ENCODE measurements at regions not wholly inside any gene's neighbourhood (a gene's known extent, or its start where the extent isn't known, plus 50 kb on each side); places are given as distances from the start of the nearest gene placed in this dataset.
A peak's percentile ranks its signal among the peaks of the same experiment; 100 is the strongest.

- Histone ChIP-seq H2AFZ (replicated peaks; ENCODE audit: low read length, poor library complexity) (no peak overlapping the region), H4K8ac (ENCODE audit: low read depth in 2 of 2, low read length in 2 of 2) (0 out of 4 replicates have a peak overlapping the region, but pooled peaks of 1 of the 2 experiments have one; percentile 16), H3K9me3 (ENCODE audit: control insufficient read depth, insufficient read depth, low read length) (no peaks in the 10 kb centered on the region), H3K4me1 (ENCODE audit: control insufficient read depth, insufficient read depth, low read length) (peaks cover 9% of the 10 kb centered on the region; the same call in 1 of the 2 replicates), H3K4ac (ENCODE audit: low read depth, low read length) (no peak overlapping the region), H3K4me2 (ENCODE audit: low read depth, low read length) (no peak overlapping the region), H2AK9ac (replicated peaks; ENCODE audit: low read depth, low read length, poor library complexity) (no peak overlapping the region), H3K79me1 (ENCODE audit: low read depth in 1 of 2, low read length in 2 of 2) (no peaks in the 10 kb centered on the region), H2AK5ac (ENCODE audit: low read depth, low read length) (no peak overlapping the region), H3K9me1 (ENCODE audit: insufficient read depth, low read length) (no peaks in the 10 kb centered on the region), H3K14ac (replicated peaks; ENCODE audit: low read depth, low read length) (no peak overlapping the region), H3K27ac (ENCODE audit: insufficient read depth, low read length) (no peak overlapping the region; the same call in 1 of the 2 replicates), H4K5ac (ENCODE audit: low read depth, low read length) (no peak overlapping the region), H2BK20ac (ENCODE audit: low read depth, low read length) (no peak overlapping the region), H2BK15ac (ENCODE audit: low read depth, low read length) (no peak overlapping the region), H4K20me1 (ENCODE audit: insufficient read depth, low read length) (no peaks in the 10 kb centered on the region), H3K4me3 (ENCODE audit: insufficient read depth, low read depth, low read length) (no peak overlapping the region), H3K27me3 (ENCODE audit: control insufficient read depth, insufficient read depth, low read length) (no peaks in the 10 kb centered on the region; the same call in 1 of the 2 replicates), H3K56ac (ENCODE audit: extremely low read depth, insufficient read depth, low read length) (no peak overlapping the region), H3K18ac (ENCODE audit: low read depth, low read length) (peak overlapping the region; percentile 26; the same call in 1 of the 2 replicates), H3K23ac (ENCODE audit: low read depth, low read length) (no peak overlapping the region), H4K91ac (ENCODE audit: insufficient read depth, low read depth, low read length) (peak overlapping the region; percentile 46; the same call in 1 of the 2 replicates), H2BK120ac (ENCODE audit: low read depth, low read length) (no peak overlapping the region), H3K36me3 (ENCODE audit: control insufficient read depth, insufficient read depth, low read length) (no peaks in the 10 kb centered on the region), H2BK5ac (ENCODE audit: low read depth, low read length, poor library complexity, severe bottlenecking) (no peak overlapping the region), H3K9ac (ENCODE audit: low read depth, low read length) (no peak overlapping the region)
- in situ Hi-C loops (cut with MboI; ENCODE audit: low sequenced_read_pairs): no loop called here
- BruUV-seq (replicated peaks): no TSS peak
- no peak for ATAC-seq (ENCODE audit: low read depth)
- intact Hi-C loops (cut with micrococcal nuclease): no loop called here
- dilution Hi-C loops (cut with HindIII; ENCODE audit: low sequenced_read_pairs, unreplicated experiment): no loop called here
- POLR2A ChIA-PET (ENCODE audit: unreplicated experiment): no interaction called here
- CTCF ChIA-PET: no interaction called here
- DNase-seq: no peak
- TF ChIP-seq, protein P1, sequence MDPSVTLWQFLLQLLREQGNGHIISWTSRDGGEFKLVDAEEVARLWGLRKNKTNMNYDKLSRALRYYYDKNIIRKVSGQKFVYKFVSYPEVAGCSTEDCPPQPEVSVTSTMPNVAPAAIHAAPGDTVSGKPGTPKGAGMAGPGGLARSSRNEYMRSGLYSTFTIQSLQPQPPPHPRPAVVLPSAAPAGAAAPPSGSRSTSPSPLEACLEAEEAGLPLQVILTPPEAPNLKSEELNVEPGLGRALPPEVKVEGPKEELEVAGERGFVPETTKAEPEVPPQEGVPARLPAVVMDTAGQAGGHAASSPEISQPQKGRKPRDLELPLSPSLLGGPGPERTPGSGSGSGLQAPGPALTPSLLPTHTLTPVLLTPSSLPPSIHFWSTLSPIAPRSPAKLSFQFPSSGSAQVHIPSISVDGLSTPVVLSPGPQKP (IDR thresholded peaks at IDR 0.05; ENCODE audit: borderline replicate concordance, low read depth, low read length): no peak
- no peak for TF ChIP-seq RFX5 (IDR thresholded peaks at IDR 0.05; ENCODE audit: low read depth, low read length)
These were observed 127.3 kb downstream of the ATP23 start for GRCh38 chr12:58068706-58069105.
